ENCODE measurements at regions not wholly inside any gene's neighbourhood (a gene's known extent, or its start where the extent isn't known, plus 50 kb on each side); places are given as distances from the start of the nearest gene placed in this dataset.

GRCh38 chr16:6300523-6300922 lies 1032.1 kb upstream of the RBFOX1 start:
- no peak for TF ChIP-seq CTCF (conservative IDR thresholded peaks at IDR 0.05; ENCODE audit: low read depth, low read length)
- no peak for DNase-seq (ENCODE audit: low read depth)
- H3K4me3 ChIP-seq (ENCODE audit: low read depth, low read length) = no peak overlapping the region

GRCh38 chr16:6297666-6298410 lies 1034.8 kb upstream of the RBFOX1 start:
- H3K4me3 ChIP-seq (ENCODE audit: low read depth, low read length) = no peak overlapping the region
- no peak for DNase-seq (ENCODE audit: low read depth)
- TF ChIP-seq CTCF (conservative IDR thresholded peaks at IDR 0.05; ENCODE audit: low read depth, low read length) = no peak

- no peak overlapping the region for H3K4me3 ChIP-seq (ENCODE audit: low read depth, low read length)
- peak; percentile 23 for DNase-seq (ENCODE audit: low read depth)
- no peak for TF ChIP-seq CTCF (conservative IDR thresholded peaks at IDR 0.05; ENCODE audit: low read depth, low read length)
Observed at GRCh38 chr16:6286176-6286575, 1046.5 kb upstream of the RBFOX1 start.

GRCh38 chr16:6284731-6285130 lies 1047.9 kb upstream of the RBFOX1 start:
- TF ChIP-seq CTCF (conservative IDR thresholded peaks at IDR 0.05; ENCODE audit: low read depth, low read length) = no peak
- no peak overlapping the region for H3K4me3 ChIP-seq (ENCODE audit: low read depth, low read length)
- no peak for DNase-seq (ENCODE audit: low read depth)

GRCh38 chr16:6281994-6282393 lies 1050.7 kb upstream of the RBFOX1 start:
- no peak for DNase-seq (ENCODE audit: low read depth)
- TF ChIP-seq CTCF (conservative IDR thresholded peaks at IDR 0.05; ENCODE audit: low read depth, low read length) = no peak
- no peak overlapping the region for H3K4me3 ChIP-seq (ENCODE audit: low read depth, low read length)

GRCh38 chr16:6281274-6281673 lies 1051.4 kb upstream of the RBFOX1 start:
- DNase-seq (ENCODE audit: low read depth) = no peak
- TF ChIP-seq CTCF (conservative IDR thresholded peaks at IDR 0.05; ENCODE audit: low read depth, low read length) = no peak
- H3K4me3 ChIP-seq (ENCODE audit: low read depth, low read length) = no peak overlapping the region

GRCh38 chr16:6280055-6280454 lies 1052.6 kb upstream of the RBFOX1 start:
- TF ChIP-seq CTCF (conservative IDR thresholded peaks at IDR 0.05; ENCODE audit: low read depth, low read length) = no peak
- no peak for DNase-seq (ENCODE audit: low read depth)
- no peak overlapping the region for H3K4me3 ChIP-seq (ENCODE audit: low read depth, low read length)
